ENCODE measurements at regions not wholly inside any gene's neighbourhood (a gene's known extent, or its start where the extent isn't known, plus 50 kb on each side); places are given as distances from the start of the nearest gene placed in this dataset.

GRCh38 chr21:38556390-38556789, 58.1 kb upstream of the ERG start:
- Histone ChIP-seq H3K4me3 (ENCODE audit: low read length) (no peak overlapping the region), H3K4me1 (ENCODE audit: control insufficient read depth, insufficient read depth, low read length) (no peaks in the 10 kb centered on the region), H3K27ac (ENCODE audit: low read length) (no peak overlapping the region), H3K36me3 (ENCODE audit: control insufficient read depth, insufficient read depth, low read length) (no peaks in the 10 kb centered on the region), H3K9me3 (ENCODE audit: control insufficient read depth, insufficient read depth, low read length) (no peaks in the 10 kb centered on the region), H3K27me3 (ENCODE audit: control insufficient read depth, insufficient read depth, low read length) (no peaks in the 10 kb centered on the region)
- DNase-seq (ENCODE audit: low read depth, low spot score): no peak

GRCh38 chr21:38561205-38561604, 62.9 kb upstream of the ERG start:
- Histone ChIP-seq H3K36me3 (ENCODE audit: control insufficient read depth, insufficient read depth, low read length) (no peaks in the 10 kb centered on the region), H3K27me3 (ENCODE audit: control insufficient read depth, insufficient read depth, low read length) (no peaks in the 10 kb centered on the region), H3K27ac (ENCODE audit: low read length) (no peak overlapping the region), H3K9me3 (ENCODE audit: control insufficient read depth, insufficient read depth, low read length) (no peaks in the 10 kb centered on the region), H3K4me1 (ENCODE audit: control insufficient read depth, insufficient read depth, low read length) (no peaks in the 10 kb centered on the region), H3K4me3 (ENCODE audit: low read length) (no peak overlapping the region)
- no peak for DNase-seq (ENCODE audit: low read depth, low spot score)

GRCh38 chr21:38561613-38562581, 63.6 kb upstream of the ERG start:
- DNase-seq (ENCODE audit: low read depth, low spot score): no peak
- no CpG with 5 or more reads among the region's 7 CpGs for WGBS (ENCODE audit: insufficient coverage, insufficient read length)
- no peaks in the 10 kb centered on the region for H3K9me3 ChIP-seq (ENCODE audit: control insufficient read depth, insufficient read depth, low read length)
- H3K27ac ChIP-seq (ENCODE audit: low read length): no peak overlapping the region
- H3K4me3 ChIP-seq (ENCODE audit: low read length): no peak overlapping the region
- H3K36me3 ChIP-seq (ENCODE audit: control insufficient read depth, insufficient read depth, low read length): no peaks in the 10 kb centered on the region
- H3K27me3 ChIP-seq (ENCODE audit: control insufficient read depth, insufficient read depth, low read length): no peaks in the 10 kb centered on the region
- H3K4me1 ChIP-seq (ENCODE audit: control insufficient read depth, insufficient read depth, low read length): peaks cover under 1% of the 10 kb centered on the region; the same call in 1 of the 2 replicates

GRCh38 chr21:38567335-38567969, 69.2 kb upstream of the ERG start:
- Histone ChIP-seq H3K4me1 (ENCODE audit: control insufficient read depth, insufficient read depth, low read length) (peaks cover 4% of the 10 kb centered on the region; the same call in 1 of the 2 replicates), H3K36me3 (ENCODE audit: control insufficient read depth, insufficient read depth, low read length) (no peaks in the 10 kb centered on the region), H3K9me3 (ENCODE audit: control insufficient read depth, insufficient read depth, low read length) (no peaks in the 10 kb centered on the region), H3K27ac (ENCODE audit: low read length) (no peak overlapping the region), H3K4me3 (ENCODE audit: low read length) (no peak overlapping the region), H3K27me3 (ENCODE audit: control insufficient read depth, insufficient read depth, low read length) (no peaks in the 10 kb centered on the region)
- no CpG with 5 or more reads among the region's 17 CpGs for WGBS (ENCODE audit: insufficient coverage, insufficient read length)
- DNase-seq (ENCODE audit: low read depth, low spot score): no peak

GRCh38 chr21:38567970-38568360, 69.7 kb upstream of the ERG start:
- Histone ChIP-seq H3K27ac (ENCODE audit: low read length) (no peak overlapping the region), H3K27me3 (ENCODE audit: control insufficient read depth, insufficient read depth, low read length) (no peaks in the 10 kb centered on the region), H3K4me3 (ENCODE audit: low read length) (no peak overlapping the region), H3K36me3 (ENCODE audit: control insufficient read depth, insufficient read depth, low read length) (no peaks in the 10 kb centered on the region), H3K9me3 (ENCODE audit: control insufficient read depth, insufficient read depth, low read length) (no peaks in the 10 kb centered on the region), H3K4me1 (ENCODE audit: control insufficient read depth, insufficient read depth, low read length) (peaks cover 4% of the 10 kb centered on the region; the same call in 1 of the 2 replicates)
- whole genome bisulfite sequencing (ENCODE audit: insufficient coverage, insufficient read length): no CpG with 5 or more reads among the region's 7 CpGs
- no peak for DNase-seq (ENCODE audit: low read depth, low spot score)

- Histone ChIP-seq H3K4me1 (ENCODE audit: control insufficient read depth, insufficient read depth, low read length) (peaks cover 4% of the 10 kb centered on the region; the same call in 1 of the 2 replicates), H3K36me3 (ENCODE audit: control insufficient read depth, insufficient read depth, low read length) (no peaks in the 10 kb centered on the region), H3K27me3 (ENCODE audit: control insufficient read depth, insufficient read depth, low read length) (no peaks in the 10 kb centered on the region), H3K4me3 (ENCODE audit: low read length) (no peak overlapping the region), H3K27ac (ENCODE audit: low read length) (no peak overlapping the region), H3K9me3 (ENCODE audit: control insufficient read depth, insufficient read depth, low read length) (no peaks in the 10 kb centered on the region)
- no CpG with 5 or more reads among the region's 1 CpG for WGBS (ENCODE audit: insufficient coverage, insufficient read length)
- DNase-seq (ENCODE audit: low read depth, low spot score): no peak
Observed at GRCh38 chr21:38569733-38570132, 71.5 kb upstream of the ERG start.

GRCh38 chr21:38570596-38570995, 72.3 kb upstream of the ERG start:
- H3K27me3 ChIP-seq (ENCODE audit: control insufficient read depth, insufficient read depth, low read length): no peaks in the 10 kb centered on the region
- no CpG with 5 or more reads among the region's 6 CpGs for WGBS (ENCODE audit: insufficient coverage, insufficient read length)
- no peak overlapping the region for H3K4me3 ChIP-seq (ENCODE audit: low read length)
- H3K4me1 ChIP-seq (ENCODE audit: control insufficient read depth, insufficient read depth, low read length): peaks cover 4% of the 10 kb centered on the region; the same call in 1 of the 2 replicates
- H3K27ac ChIP-seq (ENCODE audit: low read length): no peak overlapping the region
- DNase-seq (ENCODE audit: low read depth, low spot score): no peak
- no peaks in the 10 kb centered on the region for H3K9me3 ChIP-seq (ENCODE audit: control insufficient read depth, insufficient read depth, low read length)
- no peaks in the 10 kb centered on the region for H3K36me3 ChIP-seq (ENCODE audit: control insufficient read depth, insufficient read depth, low read length)

GRCh38 chr21:38574895-38575575, 76.8 kb upstream of the ERG start:
- no peaks in the 10 kb centered on the region for H3K27me3 ChIP-seq (ENCODE audit: control insufficient read depth, insufficient read depth, low read length)

GRCh38 chr21:38577887-38578286, 79.6 kb upstream of the ERG start:
- no peak overlapping the region for H3K27ac ChIP-seq (ENCODE audit: low read length)
- WGBS (ENCODE audit: insufficient coverage, insufficient read length): no CpG with 5 or more reads among the region's 5 CpGs
- no peaks in the 10 kb centered on the region for H3K36me3 ChIP-seq (ENCODE audit: control insufficient read depth, insufficient read depth, low read length)
- no peak overlapping the region for H3K4me3 ChIP-seq (ENCODE audit: low read length)
- H3K4me1 ChIP-seq (ENCODE audit: control insufficient read depth, insufficient read depth, low read length): no peaks in the 10 kb centered on the region
- H3K9me3 ChIP-seq (ENCODE audit: control insufficient read depth, insufficient read depth, low read length): no peaks in the 10 kb centered on the region
- no peaks in the 10 kb centered on the region for H3K27me3 ChIP-seq (ENCODE audit: control insufficient read depth, insufficient read depth, low read length)
- no peak for DNase-seq (ENCODE audit: low read depth, low spot score)

More at GRCh38 chr21:38574895-38575575, 76.8 kb upstream of the ERG start:
- Histone ChIP-seq H3K4me1 (ENCODE audit: control insufficient read depth, insufficient read depth, low read length) (no peaks in the 10 kb centered on the region), H3K4me3 (ENCODE audit: low read length) (no peak overlapping the region), H3K9me3 (ENCODE audit: control insufficient read depth, insufficient read depth, low read length) (no peaks in the 10 kb centered on the region), H3K27ac (ENCODE audit: low read length) (no peak overlapping the region), H3K36me3 (ENCODE audit: control insufficient read depth, insufficient read depth, low read length) (no peaks in the 10 kb centered on the region)
- DNase-seq (ENCODE audit: low read depth, low spot score): no peak
- WGBS (ENCODE audit: insufficient coverage, insufficient read length): no CpG with 5 or more reads among the region's 9 CpGs

- DNase-seq (ENCODE audit: low read depth, low spot score): no peak
- no peak overlapping the region for H3K4me3 ChIP-seq (ENCODE audit: low read length)
- H3K9me3 ChIP-seq (ENCODE audit: control insufficient read depth, insufficient read depth, low read length): no peaks in the 10 kb centered on the region
- no peak overlapping the region for H3K27ac ChIP-seq (ENCODE audit: low read length)
- WGBS (ENCODE audit: insufficient coverage, insufficient read length): no CpG with 5 or more reads among the region's 2 CpGs
- H3K36me3 ChIP-seq (ENCODE audit: control insufficient read depth, insufficient read depth, low read length): no peaks in the 10 kb centered on the region
- no peaks in the 10 kb centered on the region for H3K27me3 ChIP-seq (ENCODE audit: control insufficient read depth, insufficient read depth, low read length)
- no peaks in the 10 kb centered on the region; the same call in 1 of the 2 replicates for H3K4me1 ChIP-seq (ENCODE audit: control insufficient read depth, insufficient read depth, low read length)
Observed at GRCh38 chr21:38590449-38591217, 92.4 kb upstream of the ERG start.
